Mesendoderm (in vitro differentiated cells): ENCODE measurements at regions not wholly inside any gene's neighbourhood (a gene's known extent, or its start where the extent isn't known, plus 50 kb on each side); places are given as distances from the start of the nearest gene placed in this dataset.
A peak's percentile ranks its signal among the peaks of the same experiment; 100 is the strongest.

Source experiments
- DNase-seq: peaks from one replicate; pipeline ENCODE4 v3.0.0; 2013
- H2AK5ac ChIP-seq: 2 replicates; pipeline ENCODE4 v1.6.1; 2013; ENCODE audit warnings: low read length, inconsistent platforms
- H2BK120ac ChIP-seq: 2 replicates; pipeline ENCODE4 v1.6.1; 2013; ENCODE audit warnings: low read depth, mild to moderate bottlenecking, low read length, moderate library complexity, mixed read lengths
- H2BK15ac ChIP-seq: replicated peaks from 2 replicates; pipeline ENCODE4 v1.6.1; 2013; ENCODE audit warnings: low read depth, mild to moderate bottlenecking, moderate library complexity
- H2BK5ac ChIP-seq: 2 replicates; pipeline ENCODE4 v1.6.1; 2013; ENCODE audit warnings: low read length, inconsistent platforms
- H3K18ac ChIP-seq: 2 replicates; pipeline ENCODE4 v1.6.1; 2013; ENCODE audit warnings: mild to moderate bottlenecking, low read length, mixed read lengths
- H3K23ac ChIP-seq: one replicate; pipeline ENCODE4 v1.6.1; 2013; ENCODE audit warnings: low read length
- H3K27ac ChIP-seq: 2 replicates; pipeline ENCODE4 v1.5.1; 2013; ENCODE audit warnings: low read depth, mild to moderate bottlenecking, inconsistent platforms, low read length, moderate library complexity
- H3K27me3 ChIP-seq: 2 replicates; pipeline ENCODE4 v1.6.1; 2013; ENCODE audit warnings: low read length, control low read depth, mild to moderate bottlenecking, inconsistent platforms; ENCODE audit not compliant: insufficient read depth, poor library complexity
- H3K36me3 ChIP-seq: 2 replicates; pipeline ENCODE4 v1.6.1; 2013; ENCODE audit warnings: low read length, inconsistent platforms; ENCODE audit not compliant: control insufficient read depth, insufficient read depth
- H3K4ac ChIP-seq: one replicate; pipeline ENCODE4 v1.6.1; 2013; ENCODE audit warnings: low read depth, mild to moderate bottlenecking, low read length, moderate library complexity
- H3K4me1 ChIP-seq: 2 replicates; pipeline ENCODE4 v1.6.1; 2013; ENCODE audit warnings: low read depth, low read length, inconsistent platforms; ENCODE audit not compliant: control insufficient read depth
- H3K4me2 ChIP-seq: 2 replicates; pipeline ENCODE4 v1.6.1; 2013; ENCODE audit warnings: low read length
- H3K4me3 ChIP-seq: 2 replicates; pipeline ENCODE4 v1.5.1; 2013; ENCODE audit warnings: mild to moderate bottlenecking, low read length
- H3K56ac ChIP-seq: one replicate; pipeline ENCODE4 v1.6.1; 2013; ENCODE audit warnings: low read length
- H3K79me1 ChIP-seq: 2 replicates; pipeline ENCODE4 v1.6.1; 2013; ENCODE audit warnings: low read length, inconsistent platforms
- H3K79me2 ChIP-seq: 2 replicates; pipeline ENCODE4 v1.6.1; 2013; ENCODE audit warnings: mild to moderate bottlenecking, low read length; ENCODE audit not compliant: control insufficient read depth, insufficient read depth
- H3K9ac ChIP-seq: 2 replicates; pipeline ENCODE4 v1.6.1; 2013; ENCODE audit warnings: low read length, inconsistent platforms
- H4K5ac ChIP-seq: one replicate; pipeline ENCODE4 v1.6.1; 2013; ENCODE audit warnings: low read length
- H4K8ac ChIP-seq: one replicate; pipeline ENCODE4 v1.6.1; 2013; ENCODE audit warnings: low read depth, mild to moderate bottlenecking, control low read depth, low read length, moderate library complexity
- WGBS: extraction: QIAGEN DNeasy Blood & Tissue Kit; methylation state at CpG from one replicate; pipeline ENCODE4 v1.1.7; 2013; ENCODE audit warnings: low lambda C conversion rate, missing lambda C conversion rate; ENCODE audit not compliant: insufficient coverage; ENCODE audit errors: extremely low coverage; 5-methylcytosine and 5-hydroxymethylcytosine counted together

DNA sequence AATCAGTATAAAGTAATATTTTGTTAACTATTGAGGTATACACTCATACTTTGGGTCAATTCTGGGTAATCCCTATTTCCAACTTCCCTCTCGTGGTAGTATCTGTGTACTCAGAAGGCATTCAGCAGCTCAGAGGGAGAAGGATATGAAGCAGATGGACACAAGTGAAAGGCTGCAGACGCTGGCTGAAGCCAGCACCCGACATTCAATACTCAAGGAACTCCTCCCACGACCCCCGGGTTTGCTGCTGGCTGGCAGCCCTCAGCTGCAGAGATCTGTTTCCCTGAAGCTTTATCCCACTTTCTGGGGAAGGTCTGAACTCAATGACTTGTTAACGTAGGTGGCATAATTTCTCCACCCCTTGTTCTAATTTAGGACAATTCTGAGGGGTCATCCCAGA, 847.3 kb upstream of the SOX11 start:
- Histone ChIP-seq H3K36me3 (no peaks in the 10 kb centered on the region), H2BK15ac (no peak overlapping the region), H3K4me3 (no peak overlapping the region), H3K4ac (no peak overlapping the region), H3K18ac (no peak overlapping the region), H3K79me2 (no peaks in the 10 kb centered on the region), H2BK5ac (no peak overlapping the region), H2AK5ac (no peak overlapping the region), H3K4me1 (no peaks in the 10 kb centered on the region), H2BK120ac (no peak overlapping the region), H4K5ac (no peak overlapping the region), H3K79me1 (no peaks in the 10 kb centered on the region), H3K23ac (no peak overlapping the region), H4K8ac (no peak overlapping the region), H3K27me3 (no peaks in the 10 kb centered on the region), H3K4me2 (no peak overlapping the region), H3K56ac (no peak overlapping the region), H3K9ac (no peak overlapping the region), H3K27ac (no peak overlapping the region)
- WGBS, result no CpG with 5 or more reads among the region's 6 CpGs
- DNase-seq, result no peak

DNA sequence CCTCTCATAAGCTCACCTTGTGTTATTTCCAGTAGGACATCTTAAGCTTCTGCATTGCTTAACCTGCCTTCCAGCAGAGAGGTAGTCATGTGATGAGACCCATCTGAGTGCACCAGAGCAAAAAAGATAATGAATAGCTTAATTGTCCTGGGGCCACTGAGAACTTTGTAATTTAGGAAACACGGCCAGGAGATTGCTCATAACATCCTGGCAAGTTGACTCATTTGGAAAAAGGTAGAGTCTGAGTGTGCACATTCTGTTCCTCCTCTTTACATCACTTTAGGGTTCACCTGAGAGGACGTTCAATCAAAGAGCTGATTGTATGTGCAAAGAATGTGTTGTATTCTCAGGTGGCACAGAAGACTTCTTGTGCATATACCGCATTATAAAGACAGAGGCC, 830.2 kb upstream of the SOX11 start:
- no peak overlapping the region for H3K4me2 ChIP-seq
- H3K56ac ChIP-seq, result no peak overlapping the region
- H2BK120ac ChIP-seq, result no peak overlapping the region
- no peaks in the 10 kb centered on the region for H3K79me2 ChIP-seq
- no peaks in the 10 kb centered on the region for H3K36me3 ChIP-seq
- no peak overlapping the region for H2BK5ac ChIP-seq
- no peak overlapping the region for H3K27ac ChIP-seq
- no peak overlapping the region for H4K5ac ChIP-seq
- no peak overlapping the region for H3K4me3 ChIP-seq
- no CpG with 5 or more reads among the region's 3 CpGs for WGBS
- H2BK15ac ChIP-seq, result no peak overlapping the region
- no peak overlapping the region for H3K18ac ChIP-seq
- no peak overlapping the region for H2AK5ac ChIP-seq
- H3K27me3 ChIP-seq, result no peaks in the 10 kb centered on the region
- DNase-seq, result no peak
- H3K4ac ChIP-seq, result no peak overlapping the region
- no peak overlapping the region for H3K9ac ChIP-seq
- no peak overlapping the region for H4K8ac ChIP-seq
- H3K23ac ChIP-seq, result no peak overlapping the region
- H3K4me1 ChIP-seq, result no peaks in the 10 kb centered on the region
- H3K79me1 ChIP-seq, result no peaks in the 10 kb centered on the region

DNA sequence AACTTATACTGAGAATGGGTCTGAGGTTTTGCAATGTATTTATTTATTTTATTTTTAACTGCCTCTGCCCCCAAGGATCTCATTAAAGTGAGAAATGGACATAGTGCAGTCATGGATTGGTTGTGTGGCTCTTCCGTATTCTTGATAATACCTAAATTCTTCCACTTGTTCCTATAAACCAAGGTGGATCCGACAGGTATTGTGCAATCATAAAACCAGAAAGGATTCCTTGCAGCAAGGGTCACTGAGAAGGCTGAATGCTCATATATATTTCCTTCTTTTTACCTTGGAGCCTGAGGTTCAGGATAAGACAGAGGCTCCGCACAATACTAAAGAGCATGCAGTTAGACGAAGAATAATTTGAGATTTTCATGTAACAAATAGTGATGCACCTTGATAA, 826.0 kb upstream of the SOX11 start:
- no peak overlapping the region for H2BK15ac ChIP-seq
- H3K4ac ChIP-seq, result no peak overlapping the region
- no peak overlapping the region for H4K8ac ChIP-seq
- no peak overlapping the region for H3K23ac ChIP-seq
- H3K36me3 ChIP-seq, result no peaks in the 10 kb centered on the region
- no CpG with 5 or more reads among the region's 4 CpGs for WGBS
- no peaks in the 10 kb centered on the region for H3K79me1 ChIP-seq
- no peak overlapping the region for H3K4me2 ChIP-seq
- H2BK5ac ChIP-seq, result no peak overlapping the region
- H3K18ac ChIP-seq, result no peak overlapping the region
- H3K56ac ChIP-seq, result no peak overlapping the region
- no peaks in the 10 kb centered on the region for H3K27me3 ChIP-seq
- no peak overlapping the region for H4K5ac ChIP-seq
- no peak overlapping the region for H3K9ac ChIP-seq
- no peak overlapping the region for H2BK120ac ChIP-seq
- DNase-seq, result no peak
- no peaks in the 10 kb centered on the region for H3K79me2 ChIP-seq
- no peaks in the 10 kb centered on the region for H3K4me1 ChIP-seq
- no peak overlapping the region for H3K4me3 ChIP-seq
- no peak overlapping the region for H2AK5ac ChIP-seq
- H3K27ac ChIP-seq, result no peak overlapping the region

DNA sequence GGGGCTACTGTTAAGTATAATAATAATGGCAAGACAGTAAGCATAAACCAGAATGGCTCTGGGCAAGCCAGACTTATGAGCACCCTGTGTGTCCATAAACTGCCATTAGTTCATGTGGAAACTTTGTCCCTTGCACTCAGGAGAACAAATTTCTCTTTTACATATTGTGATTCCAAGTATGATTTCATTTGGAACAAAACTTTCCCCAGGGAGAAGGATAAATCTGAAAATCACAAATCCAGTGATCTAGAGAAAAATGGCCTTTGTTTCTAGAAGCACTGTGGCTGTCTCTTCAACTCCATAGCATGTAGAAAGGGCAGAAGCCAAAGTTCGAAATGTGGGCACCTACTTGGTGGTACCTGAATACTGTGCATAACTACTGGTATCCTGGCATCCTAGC, 823.7 kb upstream of the SOX11 start:
- DNase-seq, result no peak
- H3K4me3 ChIP-seq, result no peak overlapping the region
- H3K56ac ChIP-seq, result no peak overlapping the region
- H3K79me1 ChIP-seq, result no peaks in the 10 kb centered on the region
- no peak overlapping the region for H3K4me2 ChIP-seq
- no peak overlapping the region for H3K27ac ChIP-seq
- no peaks in the 10 kb centered on the region for H3K4me1 ChIP-seq
- no peak overlapping the region for H2BK15ac ChIP-seq
- H3K36me3 ChIP-seq, result no peaks in the 10 kb centered on the region
- no peak overlapping the region for H2BK5ac ChIP-seq
- H4K5ac ChIP-seq, result no peak overlapping the region
- no peak overlapping the region for H3K9ac ChIP-seq
- H2AK5ac ChIP-seq, result no peak overlapping the region
- H4K8ac ChIP-seq, result no peak overlapping the region
- no peak overlapping the region for H2BK120ac ChIP-seq
- H3K79me2 ChIP-seq, result no peaks in the 10 kb centered on the region
- no CpG with 5 or more reads among the region's 1 CpG for WGBS
- no peak overlapping the region for H3K23ac ChIP-seq
- no peaks in the 10 kb centered on the region for H3K27me3 ChIP-seq
- H3K4ac ChIP-seq, result no peak overlapping the region
- H3K18ac ChIP-seq, result no peak overlapping the region

DNA sequence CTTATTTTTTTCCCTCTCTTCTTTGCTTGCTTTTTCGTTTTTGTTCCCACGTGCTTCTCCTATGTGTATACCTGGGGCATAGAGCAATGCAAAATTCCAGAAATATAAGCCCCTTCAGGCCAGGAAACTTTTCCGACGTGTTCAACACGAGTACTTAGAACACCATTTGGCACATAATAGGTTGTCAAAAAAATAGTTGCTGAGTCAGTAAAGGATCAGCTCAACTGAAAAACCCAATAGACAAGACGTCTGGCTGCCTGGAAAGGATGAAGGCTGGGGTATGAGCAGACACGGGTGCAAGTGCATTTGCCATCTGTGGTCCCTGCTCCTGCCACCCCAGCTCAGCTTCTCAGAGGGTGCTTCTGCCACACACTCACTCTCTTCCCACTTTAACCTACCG, 823.0 kb upstream of the SOX11 start:
- H4K5ac ChIP-seq, result no peak overlapping the region
- H3K36me3 ChIP-seq, result no peaks in the 10 kb centered on the region
- H3K23ac ChIP-seq, result no peak overlapping the region
- H3K18ac ChIP-seq, result no peak overlapping the region
- H3K56ac ChIP-seq, result no peak overlapping the region
- H3K4ac ChIP-seq, result no peak overlapping the region
- H3K79me1 ChIP-seq, result no peaks in the 10 kb centered on the region
- H2AK5ac ChIP-seq, result no peak overlapping the region
- H3K27ac ChIP-seq, result no peak overlapping the region
- H2BK5ac ChIP-seq, result no peak overlapping the region
- H2BK15ac ChIP-seq, result no peak overlapping the region
- H3K9ac ChIP-seq, result no peak overlapping the region
- H3K79me2 ChIP-seq, result no peaks in the 10 kb centered on the region
- H3K27me3 ChIP-seq, result no peaks in the 10 kb centered on the region
- no peaks in the 10 kb centered on the region for H3K4me1 ChIP-seq
- DNase-seq, result no peak
- H3K4me2 ChIP-seq, result no peak overlapping the region
- WGBS, result no CpG with 5 or more reads among the region's 8 CpGs
- no peak overlapping the region for H3K4me3 ChIP-seq
- H2BK120ac ChIP-seq, result no peak overlapping the region
- no peak overlapping the region for H4K8ac ChIP-seq

DNA sequence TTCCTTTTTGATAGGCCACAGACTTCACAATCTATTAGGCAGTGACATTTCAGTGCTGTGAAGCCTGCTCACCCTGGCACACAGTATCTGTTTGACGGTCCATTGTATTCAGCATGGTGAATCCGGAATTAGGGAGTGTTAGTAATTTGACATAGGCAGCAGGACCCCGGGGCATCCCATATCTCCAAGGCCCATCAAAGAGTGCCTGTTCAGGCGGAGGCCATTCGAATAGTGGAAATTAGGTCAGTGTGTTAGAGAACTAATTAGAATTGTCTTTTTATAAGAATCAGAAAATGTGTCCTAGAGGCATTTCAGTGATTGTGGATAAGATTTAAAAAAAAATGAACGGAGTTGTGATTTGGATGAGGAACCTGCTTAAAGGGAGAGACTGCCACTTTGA, 818.8 kb upstream of the SOX11 start:
- no peak overlapping the region for H3K4me3 ChIP-seq
- no peak overlapping the region for H2AK5ac ChIP-seq
- H3K79me1 ChIP-seq, result no peaks in the 10 kb centered on the region
- H4K8ac ChIP-seq, result no peak overlapping the region
- no peaks in the 10 kb centered on the region for H3K27me3 ChIP-seq
- no peak overlapping the region for H2BK15ac ChIP-seq
- H3K9ac ChIP-seq, result no peak overlapping the region
- H3K4me2 ChIP-seq, result no peak overlapping the region
- H3K56ac ChIP-seq, result no peak overlapping the region
- no peak overlapping the region for H3K18ac ChIP-seq
- H3K27ac ChIP-seq, result no peak overlapping the region
- no peak overlapping the region for H3K23ac ChIP-seq
- no peak overlapping the region for H3K4ac ChIP-seq
- H2BK120ac ChIP-seq, result no peak overlapping the region
- H2BK5ac ChIP-seq, result no peak overlapping the region
- WGBS, result no CpG with 5 or more reads among the region's 6 CpGs
- H3K4me1 ChIP-seq, result no peaks in the 10 kb centered on the region
- DNase-seq, result peak; percentile 19
- no peak overlapping the region for H4K5ac ChIP-seq
- H3K36me3 ChIP-seq, result no peaks in the 10 kb centered on the region
- no peaks in the 10 kb centered on the region for H3K79me2 ChIP-seq
